ENCODE measurements at regions not wholly inside any gene's neighbourhood (a gene's known extent, or its start where the extent isn't known, plus 50 kb on each side); places are given as distances from the start of the nearest gene placed in this dataset.

DNA sequence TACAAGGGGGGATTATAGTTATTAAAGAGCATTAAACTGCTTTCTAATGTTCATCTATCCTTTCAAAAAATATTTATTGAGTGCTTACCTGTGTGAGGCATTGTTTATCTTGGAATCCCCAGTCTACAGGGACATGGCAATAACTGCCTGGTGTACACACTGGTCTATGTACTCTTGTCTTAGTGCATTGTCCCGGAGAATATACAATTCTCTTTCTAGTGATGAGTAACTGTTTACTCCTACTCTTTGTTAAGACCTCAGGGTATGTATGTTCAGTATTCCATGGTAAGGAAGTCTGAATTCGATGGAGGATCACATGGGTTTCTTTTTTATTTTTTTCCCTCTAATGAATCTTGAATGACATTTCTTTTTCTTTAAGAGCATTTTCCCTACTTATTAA lies 772.4 kb upstream of the NR2F2 start:
- TF ChIP-seq ZNF8 (CRISPR knock-in tag; IDR thresholded peaks at IDR 0.05) (no peak), GLIS3 (CRISPR knock-in tag; IDR thresholded peaks at IDR 0.05) (no peak), ARNTL (CRISPR knock-in tag; IDR thresholded peaks at IDR 0.05; ENCODE audit: borderline replicate concordance, low read depth) (no peak), OSR1 (CRISPR knock-in tag; IDR thresholded peaks at IDR 0.05) (no peak), TCF4 (CRISPR knock-in tag; IDR thresholded peaks at IDR 0.05; ENCODE audit: borderline replicate concordance) (no peak)
- TF ChIP-seq, protein P1, sequence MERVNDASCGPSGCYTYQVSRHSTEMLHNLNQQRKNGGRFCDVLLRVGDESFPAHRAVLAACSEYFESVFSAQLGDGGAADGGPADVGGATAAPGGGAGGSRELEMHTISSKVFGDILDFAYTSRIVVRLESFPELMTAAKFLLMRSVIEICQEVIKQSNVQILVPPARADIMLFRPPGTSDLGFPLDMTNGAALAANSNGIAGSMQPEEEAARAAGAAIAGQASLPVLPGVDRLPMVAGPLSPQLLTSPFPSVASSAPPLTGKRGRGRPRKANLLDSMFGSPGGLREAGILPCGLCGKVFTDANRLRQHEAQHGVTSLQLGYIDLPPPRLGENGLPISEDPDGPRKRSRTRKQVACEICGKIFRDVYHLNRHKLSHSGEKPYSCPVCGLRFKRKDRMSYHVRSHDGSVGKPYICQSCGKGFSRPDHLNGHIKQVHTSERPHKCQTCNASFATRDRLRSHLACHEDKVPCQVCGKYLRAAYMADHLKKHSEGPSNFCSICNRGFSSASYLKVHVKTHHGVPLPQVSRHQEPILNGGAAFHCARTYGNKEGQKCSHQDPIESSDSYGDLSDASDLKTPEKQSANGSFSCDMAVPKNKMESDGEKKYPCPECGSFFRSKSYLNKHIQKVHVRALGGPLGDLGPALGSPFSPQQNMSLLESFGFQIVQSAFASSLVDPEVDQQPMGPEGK (CRISPR knock-in tag; IDR thresholded peaks at IDR 0.05; ENCODE audit: borderline replicate concordance) = no peak

All from SK-N-SH treated with all-trans-retinoic acid at 6 μM for 48 hours (cell line).